SK-N-SH treated with all-trans-retinoic acid at 6 μM for 48 hours (cell line): ENCODE measurements at regions not wholly inside any gene's neighbourhood (a gene's known extent, or its start where the extent isn't known, plus 50 kb on each side); places are given as distances from the start of the nearest gene placed in this dataset.

Source experiments
- ATAC-seq: fragments of 200-7000 bp; cut with Tn5 transposase; 3 replicates; pipeline ENCODE4 v1.9.1; 2020; ENCODE audit warnings: mild to moderate bottlenecking, moderate library complexity
- BACH2 ChIP-seq: fragments of 250-450 bp; sonication (Bioruptor Pico); IDR thresholded peaks from 2 replicates; pipeline ENCODE4 v1.9.0; 2021; ENCODE audit warnings: mild to moderate bottlenecking, borderline replicate concordance
- CREB5 ChIP-seq: fragments of 250-450 bp; sonication (Bioruptor Pico); IDR thresholded peaks from 2 replicates; pipeline ENCODE4 v1.5.1; 2020; ENCODE audit warnings: low read depth, mild to moderate bottlenecking, moderate library complexity
- CSDC2 ChIP-seq: fragments of 250-450 bp; sonication (Bioruptor Pico); IDR thresholded peaks from 2 replicates; pipeline ENCODE4 v1.5.0; 2020; ENCODE audit warnings: mild to moderate bottlenecking, moderate library complexity
- CSRNP3 ChIP-seq: fragments of 250-450 bp; sonication (Bioruptor Pico); IDR thresholded peaks from 2 replicates; pipeline ENCODE4 v1.5.1; 2021; ENCODE audit warnings: mild to moderate bottlenecking, moderate library complexity
- ESRRG ChIP-seq: fragments of 250-450 bp; sonication (Bioruptor Pico); IDR thresholded peaks from 2 replicates; pipeline ENCODE4 v1.6.1; 2021; ENCODE audit warnings: mild to moderate bottlenecking
- GLIS3 ChIP-seq: fragments of 250-450 bp; sonication (Bioruptor Pico); IDR thresholded peaks from 2 replicates; pipeline ENCODE4 v1.5.0; 2020; ENCODE audit warnings: mild to moderate bottlenecking, moderate library complexity
- ISL1 ChIP-seq: fragments of 250-450 bp; sonication (Bioruptor Pico); IDR thresholded peaks from 2 replicates; pipeline ENCODE4 v2.1.2; 2022; ENCODE audit warnings: mild to moderate bottlenecking, moderate library complexity
- OSR1 ChIP-seq: fragments of 250-450 bp; sonication (Bioruptor Pico); IDR thresholded peaks from 2 replicates; pipeline ENCODE4 v1.8.0; 2022; ENCODE audit warnings: moderate library complexity, mild to moderate bottlenecking, inconsistent platforms
- PATZ1 ChIP-seq: fragments of 250-450 bp; sonication (Bioruptor Pico); IDR thresholded peaks from 2 replicates; pipeline ENCODE4 v1.8.0; 2020; ENCODE audit warnings: mild to moderate bottlenecking, moderate library complexity, borderline replicate concordance
- POU6F1 ChIP-seq: fragments of 250-450 bp; sonication (Bioruptor Pico); IDR thresholded peaks from 2 replicates; pipeline ENCODE4 v1.8.0; 2021; ENCODE audit warnings: low read depth, mild to moderate bottlenecking, moderate library complexity, borderline replicate concordance
- PPARA ChIP-seq: fragments of 250-450 bp; sonication (Bioruptor Pico); IDR thresholded peaks from 2 replicates; pipeline ENCODE4 v1.5.0; 2020; ENCODE audit warnings: mild to moderate bottlenecking, borderline replicate concordance
- RARB ChIP-seq: fragments of 250-450 bp; sonication (Bioruptor Pico); IDR thresholded peaks from 2 replicates; pipeline ENCODE4 v1.8.0; 2021; ENCODE audit warnings: mild to moderate bottlenecking, moderate library complexity
- SNAI2 ChIP-seq: fragments of 250-450 bp; sonication (Bioruptor Pico); IDR thresholded peaks from 2 replicates; pipeline ENCODE4 v1.5.0; 2020; ENCODE audit warnings: mild to moderate bottlenecking, moderate library complexity
- TOX ChIP-seq: fragments of 250-450 bp; sonication (Bioruptor Pico); IDR thresholded peaks from 2 replicates; pipeline ENCODE4 v1.8.0; 2021; ENCODE audit warnings: mild to moderate bottlenecking, moderate library complexity, borderline replicate concordance
- TSHZ2 ChIP-seq: fragments of 250-450 bp; sonication (Bioruptor Pico); IDR thresholded peaks from 2 replicates; pipeline ENCODE4 v1.5.0; 2020; ENCODE audit warnings: mild to moderate bottlenecking, moderate library complexity
- ZC3H10 ChIP-seq: fragments of 250-450 bp; sonication (Bioruptor Pico); IDR thresholded peaks from 2 replicates; pipeline ENCODE4 v1.5.1; 2021; ENCODE audit warnings: mild to moderate bottlenecking, moderate library complexity
- ZFP3 ChIP-seq: fragments of 250-450 bp; sonication (Bioruptor Pico); IDR thresholded peaks from 2 replicates; pipeline ENCODE4 v1.5.0; 2020; ENCODE audit warnings: mild to moderate bottlenecking, moderate library complexity
- ZFP30 ChIP-seq: fragments of 450-650 bp; formaldehyde crosslinking; IDR thresholded peaks from 2 replicates; pipeline ENCODE4 v1.5.0; 2022; ENCODE audit warnings: mild to moderate bottlenecking, moderate library complexity
- ZNF565 ChIP-seq: fragments of 450-650 bp; formaldehyde crosslinking; conservative IDR thresholded peaks from 2 replicates; pipeline ENCODE4 v1.5.0; 2020; ENCODE audit warnings: low read depth, mild to moderate bottlenecking, moderate library complexity
- ZNF70 ChIP-seq: fragments of 450-650 bp; formaldehyde crosslinking; IDR thresholded peaks from 2 replicates; pipeline ENCODE4 v1.5.0; 2020; ENCODE audit warnings: mild to moderate bottlenecking, moderate library complexity
- ZNF8 ChIP-seq: fragments of 450-650 bp; formaldehyde crosslinking; IDR thresholded peaks from 2 replicates; pipeline ENCODE4 v1.5.0; 2020; ENCODE audit warnings: mild to moderate bottlenecking, moderate library complexity

GRCh38 chr4:43547561-43547960, 655.0 kb downstream of the GRXCR1 start:
- TF ChIP-seq ESRRG (CRISPR knock-in tag) (no peak), GLIS3 (CRISPR knock-in tag) (no peak), ZNF70 (CRISPR knock-in tag) (no peak), PPARA (CRISPR knock-in tag) (no peak), ZFP30 (CRISPR knock-in tag) (no peak), PATZ1 (CRISPR knock-in tag) (no peak)
- ATAC-seq = no peak

GRCh38 chr4:43550981-43551627, 658.6 kb downstream of the GRXCR1 start:
- ATAC-seq = no peak

More at GRCh38 chr4:43550981-43551627, 658.6 kb downstream of the GRXCR1 start:
- no peak for TF ChIP-seq BACH2 (CRISPR knock-in tag)
- TF ChIP-seq POU6F1 (CRISPR knock-in tag) = no peak
- TF ChIP-seq TSHZ2 (CRISPR knock-in tag) = no peak
- TF ChIP-seq RARB (CRISPR knock-in tag) = no peak
- no peak for TF ChIP-seq ZFP30 (CRISPR knock-in tag)
- TF ChIP-seq CSDC2 (CRISPR knock-in tag) = no peak
- no peak for TF ChIP-seq ESRRG (CRISPR knock-in tag)
- no peak for TF ChIP-seq GLIS3 (CRISPR knock-in tag)
- no peak for TF ChIP-seq CSRNP3 (CRISPR knock-in tag)
- TF ChIP-seq ZNF565 (CRISPR knock-in tag) = no peak
- TF ChIP-seq ZC3H10 (CRISPR knock-in tag) = no peak
- TF ChIP-seq ZNF8 (CRISPR knock-in tag) = no peak
- no peak for TF ChIP-seq OSR1
- no peak for TF ChIP-seq CREB5
- TF ChIP-seq TOX = no peak
- TF ChIP-seq PPARA (CRISPR knock-in tag) = no peak
- no peak for TF ChIP-seq SNAI2 (CRISPR knock-in tag)
- TF ChIP-seq ZNF70 (CRISPR knock-in tag) = no peak
- no peak for TF ChIP-seq ZFP3 (CRISPR knock-in tag)
- TF ChIP-seq ISL1 (CRISPR knock-in tag) = no peak
